ENCODE measurements at regions not wholly inside any gene's neighbourhood (a gene's known extent, or its start where the extent isn't known, plus 50 kb on each side); places are given as distances from the start of the nearest gene placed in this dataset.

DNA sequence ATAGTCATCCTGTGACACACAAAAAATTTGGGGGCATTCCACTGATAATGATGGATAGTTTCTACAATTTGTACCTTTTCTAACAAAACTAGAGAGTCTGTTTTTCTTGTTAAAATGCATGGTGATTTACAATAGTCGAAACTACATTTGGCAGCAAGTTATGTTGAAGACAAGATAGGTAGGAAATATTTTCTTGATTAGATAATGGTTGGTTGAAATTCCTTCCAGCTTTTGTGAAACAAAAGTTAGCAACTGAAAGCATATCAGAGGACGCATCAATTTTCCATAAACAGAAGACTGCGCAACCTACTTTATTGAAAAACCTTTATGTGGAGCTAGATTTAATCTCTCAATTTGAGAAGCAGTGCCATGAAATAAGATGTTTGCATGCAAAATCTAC is 155.8 kb upstream of the GLI3 start:
- WGBS, 2 donors (ENCODE audit: low coverage in 1 of 2): 83 to 96% methylated on average over 3 of the region's 3 CpGs
- no peaks in the 10 kb centered on the region for H3K27me3 ChIP-seq
- no peak for ATAC-seq
- TF ChIP-seq EP300 (IDR thresholded peaks at IDR 0.05) (no peak), POLR2AphosphoS5 (IDR thresholded peaks at IDR 0.05) (no peak), POLR2A (IDR thresholded peaks at IDR 0.05) (no peak)
- TF ChIP-seq, protein P1, sequence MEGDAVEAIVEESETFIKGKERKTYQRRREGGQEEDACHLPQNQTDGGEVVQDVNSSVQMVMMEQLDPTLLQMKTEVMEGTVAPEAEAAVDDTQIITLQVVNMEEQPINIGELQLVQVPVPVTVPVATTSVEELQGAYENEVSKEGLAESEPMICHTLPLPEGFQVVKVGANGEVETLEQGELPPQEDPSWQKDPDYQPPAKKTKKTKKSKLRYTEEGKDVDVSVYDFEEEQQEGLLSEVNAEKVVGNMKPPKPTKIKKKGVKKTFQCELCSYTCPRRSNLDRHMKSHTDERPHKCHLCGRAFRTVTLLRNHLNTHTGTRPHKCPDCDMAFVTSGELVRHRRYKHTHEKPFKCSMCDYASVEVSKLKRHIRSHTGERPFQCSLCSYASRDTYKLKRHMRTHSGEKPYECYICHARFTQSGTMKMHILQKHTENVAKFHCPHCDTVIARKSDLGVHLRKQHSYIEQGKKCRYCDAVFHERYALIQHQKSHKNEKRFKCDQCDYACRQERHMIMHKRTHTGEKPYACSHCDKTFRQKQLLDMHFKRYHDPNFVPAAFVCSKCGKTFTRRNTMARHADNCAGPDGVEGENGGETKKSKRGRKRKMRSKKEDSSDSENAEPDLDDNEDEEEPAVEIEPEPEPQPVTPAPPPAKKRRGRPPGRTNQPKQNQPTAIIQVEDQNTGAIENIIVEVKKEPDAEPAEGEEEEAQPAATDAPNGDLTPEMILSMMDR (IDR thresholded peaks at IDR 0.05): no peak
- no peak overlapping the region for H3K4me3 ChIP-seq
- no peak overlapping the region for H3K27ac ChIP-seq
- peaks cover 0 to 4% (median 0%) of the 10 kb centered on the region in 3 donors for H3K4me1 ChIP-seq
- H3K9me3 ChIP-seq: no peaks in the 10 kb centered on the region
- no peaks in the 10 kb centered on the region for H3K36me3 ChIP-seq

DNA sequence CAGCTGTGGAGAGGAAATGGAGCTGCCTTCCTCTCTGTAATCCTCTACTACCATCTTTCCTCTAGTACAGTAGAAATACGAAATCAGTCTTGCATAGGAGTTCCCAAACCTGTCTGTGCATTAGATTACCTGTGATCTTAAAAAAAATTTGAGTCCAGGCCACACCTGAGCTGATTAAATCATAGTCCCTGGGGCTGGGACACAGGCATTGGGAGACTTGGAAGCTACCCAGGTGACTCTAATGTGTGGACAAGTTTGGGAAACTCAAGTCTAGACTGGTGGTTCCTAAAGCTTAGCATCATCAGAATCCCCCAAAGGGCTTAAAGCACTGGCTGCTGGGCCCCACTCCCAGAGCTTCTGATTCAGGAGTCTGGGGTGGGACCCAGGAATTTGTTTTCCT is 152.7 kb upstream of the GLI3 start:
- H3K36me3 ChIP-seq: no peaks in the 10 kb centered on the region
- TF ChIP-seq POLR2A (IDR thresholded peaks at IDR 0.05) (no peak), EP300 (IDR thresholded peaks at IDR 0.05) (no peak), POLR2AphosphoS5 (IDR thresholded peaks at IDR 0.05) (no peak)
- TF ChIP-seq, protein P1 (IDR thresholded peaks at IDR 0.05): no peak
- WGBS, 2 donors (ENCODE audit: low coverage in 1 of 2): 75% methylated on average over 1 of the region's 1 CpG; no CpG with 5 or more reads in 1 of the 2 donors
- H3K27me3 ChIP-seq: no peaks in the 10 kb centered on the region
- no peaks in the 10 kb centered on the region for H3K4me1 ChIP-seq
- no peak for ATAC-seq
- H3K4me3 ChIP-seq: no peak overlapping the region
- H3K27ac ChIP-seq: no peak overlapping the region
- H3K9me3 ChIP-seq: no peaks in the 10 kb centered on the region

DNA sequence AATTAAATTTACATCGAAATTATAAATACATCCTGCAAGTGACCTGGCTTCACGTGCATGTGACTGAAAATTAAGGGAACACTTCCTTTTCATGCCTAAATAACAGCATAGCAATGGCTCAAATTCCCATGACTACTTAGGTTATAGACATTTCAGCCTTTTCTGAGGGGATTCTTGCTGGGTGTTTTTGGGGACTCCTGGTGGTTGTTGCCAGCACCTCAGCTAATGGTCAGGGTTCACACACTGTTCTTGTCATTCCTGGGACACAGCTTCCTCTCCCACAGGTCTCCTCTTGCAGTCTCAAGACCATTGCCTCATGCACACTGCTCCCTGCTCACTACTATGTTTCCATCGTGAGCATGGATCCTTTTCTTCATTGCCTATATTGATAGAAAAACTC is 148.9 kb upstream of the GLI3 start:
- Histone ChIP-seq H3K27me3 (no peaks in the 10 kb centered on the region), H3K4me3 (no peak overlapping the region), H3K36me3 (no peaks in the 10 kb centered on the region), H3K9me3 (no peaks in the 10 kb centered on the region), H3K27ac (no peak overlapping the region), H3K4me1 (no peaks in the 10 kb centered on the region)
- no peak for ATAC-seq
- TF ChIP-seq POLR2A (IDR thresholded peaks at IDR 0.05) (no peak), EP300 (IDR thresholded peaks at IDR 0.05) (no peak), POLR2AphosphoS5 (IDR thresholded peaks at IDR 0.05) (no peak)
- TF ChIP-seq, protein P1 (IDR thresholded peaks at IDR 0.05): no peak
- WGBS, 2 donors (ENCODE audit: low coverage in 1 of 2): 86 to 95% methylated on average over 3 of the region's 3 CpGs

DNA sequence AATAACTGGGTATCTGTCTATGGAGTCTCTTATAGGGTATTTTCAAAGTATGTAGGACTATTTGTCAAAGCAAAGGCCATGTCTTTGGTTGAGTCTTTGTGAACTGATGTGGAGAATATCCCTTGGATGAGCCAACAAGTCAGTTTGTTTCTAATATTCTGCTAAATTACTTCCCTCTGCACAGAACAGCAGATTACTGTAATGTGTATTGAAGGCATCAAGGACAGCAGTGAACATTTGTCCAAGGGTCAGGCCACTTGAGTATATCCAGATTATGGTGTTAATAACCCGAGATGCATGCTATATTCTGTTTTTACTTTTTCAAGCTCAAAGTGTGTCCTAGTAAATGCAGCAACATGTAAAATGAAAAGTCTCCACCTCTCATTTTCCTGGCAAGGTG is 144.2 kb upstream of the GLI3 start:
- WGBS, 2 donors (ENCODE audit: low coverage in 1 of 2): 47 to 89% methylated on average over 1 of the region's 1 CpG
- no peak overlapping the region for H3K27ac ChIP-seq
- TF ChIP-seq POLR2A (IDR thresholded peaks at IDR 0.05) (no peak), EP300 (IDR thresholded peaks at IDR 0.05) (no peak), POLR2AphosphoS5 (IDR thresholded peaks at IDR 0.05) (no peak)
- TF ChIP-seq, protein P1 (IDR thresholded peaks at IDR 0.05): no peak
- no peaks in the 10 kb centered on the region for H3K9me3 ChIP-seq
- H3K36me3 ChIP-seq: no peaks in the 10 kb centered on the region
- ATAC-seq: no peak
- H3K4me1 ChIP-seq: no peaks in the 10 kb centered on the region
- H3K27me3 ChIP-seq: no peaks in the 10 kb centered on the region
- no peak overlapping the region for H3K4me3 ChIP-seq

DNA sequence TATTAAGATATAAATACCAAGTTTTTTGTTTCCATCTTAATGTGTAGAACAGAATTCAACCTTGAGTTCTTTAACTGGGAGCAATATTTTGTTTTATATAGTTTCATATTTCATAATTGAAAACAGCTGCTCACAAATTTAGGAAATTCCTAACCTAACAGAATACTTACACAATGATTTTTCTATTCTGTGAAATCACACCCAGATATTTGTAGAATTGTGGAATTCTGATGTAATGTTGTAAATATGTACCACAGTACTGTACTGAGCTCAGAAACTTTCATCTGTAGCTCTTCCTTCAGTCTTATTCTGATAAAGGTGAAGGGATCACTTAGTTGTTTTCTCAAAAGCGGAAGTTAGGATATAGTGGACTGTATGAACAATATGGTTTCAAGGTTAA is 143.4 kb upstream of the GLI3 start:
- H3K4me1 ChIP-seq: no peaks in the 10 kb centered on the region
- no peaks in the 10 kb centered on the region for H3K36me3 ChIP-seq
- H3K27me3 ChIP-seq: no peaks in the 10 kb centered on the region
- no peak for ATAC-seq
- no peaks in the 10 kb centered on the region for H3K9me3 ChIP-seq
- TF ChIP-seq, protein P1 (IDR thresholded peaks at IDR 0.05): no peak
- WGBS, 2 donors (ENCODE audit: low coverage in 1 of 2): 67 to 78% methylated on average over 1 of the region's 1 CpG
- H3K27ac ChIP-seq: no peak overlapping the region
- no peak overlapping the region for H3K4me3 ChIP-seq

All from gastroesophageal sphincter (tissue), 4 donors.